ENCODE measurements at regions not wholly inside any gene's neighbourhood (a gene's known extent, or its start where the extent isn't known, plus 50 kb on each side); places are given as distances from the start of the nearest gene placed in this dataset.

DNA sequence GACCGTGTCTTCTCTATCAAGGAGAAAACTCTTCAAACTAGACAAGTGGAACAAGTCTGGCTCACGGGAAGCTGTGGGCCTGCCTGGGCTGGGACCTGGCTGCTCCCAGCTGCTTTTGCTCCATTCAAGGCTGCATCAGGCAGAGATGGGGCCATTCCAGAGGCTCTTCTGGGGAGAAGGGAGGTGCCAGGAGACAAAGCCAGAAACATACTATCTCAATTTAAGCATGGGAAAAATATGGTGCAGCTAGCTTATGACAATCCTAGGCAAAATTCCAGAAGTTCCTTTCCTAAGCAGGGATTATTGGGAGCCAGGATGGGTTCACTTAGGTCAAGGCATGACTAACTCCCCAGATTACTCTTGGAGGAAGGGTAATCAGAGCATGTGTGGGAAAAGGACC lies 90.8 kb upstream of the SLC2A1 start:
- no peak overlapping the region for H3K4me3 ChIP-seq (ENCODE audit: low read depth, low read length)
- TF ChIP-seq, protein P1, sequence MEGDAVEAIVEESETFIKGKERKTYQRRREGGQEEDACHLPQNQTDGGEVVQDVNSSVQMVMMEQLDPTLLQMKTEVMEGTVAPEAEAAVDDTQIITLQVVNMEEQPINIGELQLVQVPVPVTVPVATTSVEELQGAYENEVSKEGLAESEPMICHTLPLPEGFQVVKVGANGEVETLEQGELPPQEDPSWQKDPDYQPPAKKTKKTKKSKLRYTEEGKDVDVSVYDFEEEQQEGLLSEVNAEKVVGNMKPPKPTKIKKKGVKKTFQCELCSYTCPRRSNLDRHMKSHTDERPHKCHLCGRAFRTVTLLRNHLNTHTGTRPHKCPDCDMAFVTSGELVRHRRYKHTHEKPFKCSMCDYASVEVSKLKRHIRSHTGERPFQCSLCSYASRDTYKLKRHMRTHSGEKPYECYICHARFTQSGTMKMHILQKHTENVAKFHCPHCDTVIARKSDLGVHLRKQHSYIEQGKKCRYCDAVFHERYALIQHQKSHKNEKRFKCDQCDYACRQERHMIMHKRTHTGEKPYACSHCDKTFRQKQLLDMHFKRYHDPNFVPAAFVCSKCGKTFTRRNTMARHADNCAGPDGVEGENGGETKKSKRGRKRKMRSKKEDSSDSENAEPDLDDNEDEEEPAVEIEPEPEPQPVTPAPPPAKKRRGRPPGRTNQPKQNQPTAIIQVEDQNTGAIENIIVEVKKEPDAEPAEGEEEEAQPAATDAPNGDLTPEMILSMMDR (IDR thresholded peaks at IDR 0.05; ENCODE audit: borderline replicate concordance, insufficient read depth, low read depth, low read length), result no peak

DNA sequence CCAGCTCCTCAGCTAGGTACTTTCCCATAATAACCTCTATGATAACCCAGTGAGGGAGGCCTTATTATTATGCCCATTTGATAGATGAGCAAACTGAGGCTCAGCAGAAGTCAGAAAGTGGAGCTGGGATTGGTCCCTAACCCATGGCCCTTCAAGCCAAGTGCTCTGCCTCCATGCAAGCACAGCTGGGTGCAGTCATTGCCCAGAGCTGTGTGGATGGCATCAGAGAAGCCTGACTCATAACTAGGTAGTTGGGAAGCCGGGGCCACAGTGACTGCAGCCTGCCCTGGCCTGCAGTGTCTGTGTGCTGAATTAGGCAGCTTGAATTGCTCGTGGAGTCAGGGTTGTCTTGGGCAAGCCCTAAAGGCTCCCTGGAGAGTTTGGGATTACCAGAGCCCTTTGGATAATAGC lies 89.9 kb upstream of the SLC2A1 start:
- TF ChIP-seq, protein P1 (IDR thresholded peaks at IDR 0.05; ENCODE audit: borderline replicate concordance, insufficient read depth, low read depth, low read length), result no peak
- H3K4me3 ChIP-seq (ENCODE audit: low read depth, low read length), result no peak overlapping the region

DNA sequence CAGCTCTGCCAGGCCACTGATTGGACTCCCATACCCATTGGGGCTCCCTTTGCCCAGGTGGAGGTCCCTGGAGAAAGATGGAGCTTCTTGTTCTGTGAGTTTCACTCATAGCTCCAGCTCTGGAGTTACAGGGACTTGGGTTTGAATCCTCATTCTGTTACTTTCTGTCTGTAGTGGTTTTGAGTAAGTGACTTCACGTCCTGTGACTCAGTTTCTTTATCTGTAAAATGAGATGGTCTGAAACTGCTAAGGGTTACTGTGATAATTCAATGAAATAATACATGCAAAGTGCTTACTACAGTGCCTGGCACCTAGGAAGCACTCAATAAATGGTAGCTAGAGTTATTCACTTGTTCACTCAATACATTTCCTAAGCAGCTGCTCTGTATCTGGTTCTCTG lies 88.5 kb upstream of the SLC2A1 start:
- TF ChIP-seq, protein P1 (IDR thresholded peaks at IDR 0.05; ENCODE audit: borderline replicate concordance, insufficient read depth, low read depth, low read length), result no peak

DNA sequence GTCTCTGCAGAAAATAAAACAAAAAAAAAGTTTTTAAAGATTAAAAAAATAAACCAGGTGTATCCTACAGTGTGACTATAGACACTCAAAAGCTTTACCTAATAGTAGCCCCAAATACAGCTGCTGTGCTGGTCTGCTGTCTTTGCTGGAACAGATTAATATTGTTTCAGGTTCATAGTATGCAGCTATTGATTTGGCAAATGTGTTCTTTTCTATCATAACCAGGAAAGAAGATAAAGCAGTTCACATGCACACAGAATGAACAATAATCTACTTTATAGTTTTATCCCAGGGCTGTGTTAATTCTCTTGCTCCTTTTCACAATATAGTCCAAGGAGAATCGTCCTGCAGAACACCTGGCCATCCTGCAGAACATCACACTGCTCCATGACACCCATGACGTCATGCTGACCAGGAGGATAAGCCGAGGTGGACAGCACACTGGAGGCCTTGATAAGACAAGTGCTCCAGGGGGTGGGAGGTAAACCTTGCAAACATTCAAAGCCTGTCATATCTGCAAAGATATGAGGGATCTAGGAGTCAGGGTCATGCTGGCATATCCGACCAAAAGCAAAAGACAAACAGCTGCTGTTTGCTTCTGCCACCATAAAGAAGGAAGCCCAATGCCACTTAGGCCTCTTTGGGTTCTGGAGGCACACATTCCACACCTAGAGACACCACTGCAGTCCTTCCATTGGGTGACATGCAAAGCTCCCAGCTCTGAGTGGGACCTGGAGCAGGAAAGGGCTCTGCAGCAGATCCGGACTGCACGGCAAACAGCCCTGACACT lies 86.1 kb upstream of the SLC2A1 start:
- no peak overlapping the region for H3K4me3 ChIP-seq (ENCODE audit: low read depth, low read length)
- TF ChIP-seq, protein P1 (IDR thresholded peaks at IDR 0.05; ENCODE audit: borderline replicate concordance, insufficient read depth, low read depth, low read length), result no peak

More for the DNA sequence above, 88.5 kb upstream of the SLC2A1 start:
- H3K4me3 ChIP-seq (ENCODE audit: low read depth, low read length), result no peak overlapping the region

DNA sequence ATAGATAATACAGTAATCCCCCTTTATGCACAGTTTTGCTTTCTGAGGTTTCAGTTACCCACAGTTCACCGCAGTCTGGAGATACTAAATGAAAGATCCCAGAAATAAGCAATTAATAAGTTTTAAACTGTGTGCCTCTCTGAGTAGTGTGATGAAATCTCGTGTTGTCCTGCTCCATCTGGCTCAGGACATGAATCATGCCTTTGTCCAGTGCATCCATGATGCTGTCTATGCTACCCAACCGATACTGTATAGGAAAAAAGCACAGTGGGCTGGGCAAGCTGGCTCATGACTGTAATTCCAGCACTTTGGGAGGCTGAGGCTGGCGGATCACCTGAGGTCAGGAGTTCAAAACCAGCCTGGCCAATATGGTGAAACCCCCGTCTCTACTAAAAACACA lies 85.0 kb upstream of the SLC2A1 start:
- TF ChIP-seq, protein P1 (IDR thresholded peaks at IDR 0.05; ENCODE audit: borderline replicate concordance, insufficient read depth, low read depth, low read length), result no peak
- H3K4me3 ChIP-seq (ENCODE audit: low read depth, low read length), result no peak overlapping the region

DNA sequence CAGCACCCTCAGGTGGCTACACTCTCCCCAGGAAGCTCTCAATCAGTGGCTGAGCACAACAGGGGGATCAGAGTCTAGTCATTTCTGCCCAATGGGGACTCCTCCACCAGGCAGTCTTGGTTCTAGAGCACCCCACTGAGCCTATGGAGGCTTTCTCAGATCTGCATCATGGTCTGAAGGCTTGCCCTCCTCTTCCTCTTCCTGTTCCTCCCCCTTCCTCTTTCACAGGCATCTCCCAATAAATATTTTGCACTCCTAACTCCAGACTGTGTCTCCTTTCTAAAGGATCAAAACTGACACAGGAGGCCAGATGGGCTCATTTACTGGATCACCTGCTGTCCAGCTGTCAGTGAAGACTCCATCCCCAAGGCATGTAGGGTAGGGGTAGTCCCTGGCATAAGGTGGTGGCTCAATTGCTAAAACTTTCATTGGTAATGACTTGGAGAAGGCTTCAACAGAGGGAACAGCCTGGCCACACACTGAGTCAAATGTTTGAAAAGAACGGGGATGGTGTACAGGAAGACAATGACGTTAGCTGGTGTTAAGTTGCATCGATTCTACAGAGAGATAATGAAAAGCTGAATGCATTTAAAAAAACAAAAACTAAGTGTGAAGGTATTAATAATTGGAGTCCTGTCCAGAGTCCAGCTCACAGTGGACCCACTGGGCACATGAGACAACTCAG lies 84.2 kb upstream of the SLC2A1 start:
- TF ChIP-seq, protein P1 (IDR thresholded peaks at IDR 0.05; ENCODE audit: borderline replicate concordance, insufficient read depth, low read depth, low read length), result no peak
- H3K4me3 ChIP-seq (ENCODE audit: low read depth, low read length), result no peak overlapping the region

DNA sequence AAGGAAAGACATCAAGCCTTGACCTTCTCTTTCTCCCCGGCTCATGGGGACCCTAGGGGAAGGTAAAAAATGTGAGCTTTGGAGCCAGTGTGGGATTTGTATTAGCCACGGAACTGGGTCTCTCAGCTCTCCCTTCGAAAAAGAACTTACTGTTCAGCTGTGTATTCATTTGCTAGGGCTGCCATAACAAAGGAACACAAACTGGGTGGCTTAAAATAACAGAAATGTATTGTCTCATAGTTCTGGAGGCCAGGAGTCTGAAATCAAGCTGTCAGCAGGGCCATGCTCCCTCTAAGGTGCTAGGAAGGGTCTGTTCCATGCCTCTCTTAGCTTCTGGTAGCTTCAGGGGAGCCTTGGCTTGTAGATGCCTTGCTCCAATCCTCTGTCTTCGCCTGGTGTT lies 83.5 kb upstream of the SLC2A1 start:
- H3K4me3 ChIP-seq (ENCODE audit: low read depth, low read length), result no peak overlapping the region
- TF ChIP-seq, protein P1 (IDR thresholded peaks at IDR 0.05; ENCODE audit: borderline replicate concordance, insufficient read depth, low read depth, low read length), result no peak
